NCI-H748 (cell line): ENCODE measurements at regions not wholly inside any gene's neighbourhood (a gene's known extent, or its start where the extent isn't known, plus 50 kb on each side); places are given as distances from the start of the nearest gene placed in this dataset.

Source experiments
- DNase-seq: peaks from one replicate; lab custom pipeline; 2025; ENCODE audit not compliant: unreplicated experiment; lab: John Stamatoyannopoulos, UW

GRCh38 chr10:52644373-52645186, 128.0 kb downstream of the MBL2 start:
- peak; percentile 51 for DNase-seq

GRCh38 chr10:52645187-52645758, 127.3 kb downstream of the MBL2 start:
- DNase-seq: no peak

DNA sequence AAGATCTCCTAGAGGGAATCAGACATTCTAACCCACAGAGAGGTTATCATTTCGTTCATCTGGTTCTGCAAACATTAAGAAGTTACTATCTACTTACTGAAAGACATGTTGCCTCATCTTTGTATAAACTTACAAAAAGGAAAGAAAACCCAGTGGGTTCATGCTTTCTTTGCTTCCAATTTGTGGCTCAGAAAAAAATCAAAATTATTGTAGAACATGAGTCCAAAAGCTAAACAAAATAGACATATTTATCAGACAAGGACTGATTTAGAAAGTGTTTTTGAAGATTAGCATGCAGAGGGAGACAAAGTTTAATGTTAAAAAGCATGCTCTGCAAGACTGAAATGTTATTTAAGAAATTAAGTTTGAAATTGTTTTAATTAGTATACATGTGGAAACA, 123.1 kb downstream of the MBL2 start:
- no peak for DNase-seq

DNA sequence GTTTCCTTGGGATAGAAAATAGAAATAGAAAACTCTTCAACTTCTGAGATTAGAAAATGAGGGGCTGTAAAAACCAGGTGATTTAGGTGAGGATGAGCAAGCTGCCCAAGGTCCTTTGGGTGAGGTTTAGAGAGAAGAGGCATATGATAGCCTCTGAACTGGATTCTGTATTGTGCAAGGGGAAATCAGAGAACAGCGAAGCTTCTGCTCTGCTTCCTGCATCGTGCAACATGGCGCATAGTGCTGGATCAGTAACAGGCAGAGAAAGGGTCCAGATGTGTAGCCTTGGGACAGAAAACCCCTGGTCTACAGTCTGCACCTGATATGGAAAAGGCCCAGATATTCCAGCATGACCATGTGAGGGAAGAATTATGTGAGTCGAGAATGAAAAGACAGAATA, 121.7 kb downstream of the MBL2 start:
- DNase-seq: no peak

- DNase-seq: no peak
Measured at GRCh38 chr10:52651293-52651692, 121.3 kb downstream of the MBL2 start.

- peak; percentile 91 for DNase-seq
Measured at GRCh38 chr10:52652431-52653262, 119.9 kb downstream of the MBL2 start.

DNA sequence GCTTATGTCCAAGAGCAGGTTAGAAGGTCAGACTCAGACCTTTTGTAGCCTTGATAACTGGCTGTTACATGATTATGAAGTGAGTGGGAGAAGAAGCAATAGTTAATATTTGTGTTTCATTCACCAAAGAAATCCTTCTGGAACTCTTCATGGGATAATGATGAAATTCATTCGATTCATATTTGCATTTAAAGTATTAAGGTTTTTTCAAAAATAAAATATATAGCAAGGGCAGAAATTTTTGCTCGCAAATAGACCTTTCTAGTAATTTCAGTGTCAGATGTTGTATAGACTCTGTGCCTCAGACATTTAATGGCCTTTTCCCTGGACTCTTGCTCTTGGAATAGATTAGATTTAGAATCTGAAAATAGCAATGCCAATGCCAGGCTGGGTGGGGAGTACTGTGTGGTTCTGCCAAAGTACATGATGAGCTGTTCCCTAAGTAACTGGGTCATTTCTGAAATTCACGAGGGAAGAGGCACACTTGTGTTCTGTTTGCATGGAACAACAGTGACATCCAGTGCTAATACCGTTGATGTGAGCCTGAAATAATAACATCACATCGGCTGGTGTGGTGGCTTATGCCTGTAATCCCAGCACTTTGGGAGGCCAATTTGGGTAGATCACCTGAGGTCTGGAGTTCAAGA, 119.2 kb downstream of the MBL2 start:
- peak; percentile 10 for DNase-seq

GRCh38 chr10:52654201-52654600, 118.4 kb downstream of the MBL2 start:
- no peak for DNase-seq

DNA sequence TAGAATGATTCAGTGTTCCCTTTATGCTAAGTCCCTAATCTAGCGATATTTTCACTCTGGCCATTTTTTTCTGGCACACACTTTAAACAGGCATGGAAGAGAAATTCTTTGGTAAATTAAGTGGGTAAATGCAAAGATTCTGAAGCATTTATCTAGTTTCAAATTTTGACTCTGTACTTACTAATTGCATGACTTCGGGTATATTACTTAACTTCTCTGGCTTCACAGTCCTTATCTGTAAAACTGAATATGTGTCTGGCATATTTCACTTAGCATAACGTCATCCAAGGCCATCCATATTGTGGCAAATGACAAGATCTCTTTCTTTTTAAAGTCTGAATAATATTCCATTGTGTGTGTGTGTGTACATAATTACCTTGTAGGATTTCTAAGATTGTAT, 114.5 kb downstream of the MBL2 start:
- no peak for DNase-seq

DNA sequence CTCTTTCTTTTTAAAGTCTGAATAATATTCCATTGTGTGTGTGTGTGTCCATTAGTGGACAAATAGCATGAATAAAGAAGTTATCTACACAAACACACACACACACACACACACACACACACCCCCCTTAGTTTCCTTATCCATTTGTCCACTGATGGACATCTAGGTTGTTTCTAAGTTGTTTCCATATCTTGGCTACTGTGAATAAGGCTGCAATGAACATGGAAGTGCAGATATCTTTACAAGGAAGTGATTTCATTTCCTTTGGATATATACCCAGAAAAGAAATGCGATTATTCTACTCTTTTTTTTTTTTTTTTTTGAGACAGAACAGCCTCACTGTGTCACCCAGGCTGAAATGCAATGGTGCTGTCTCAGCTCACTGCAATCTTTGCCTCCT, 113.5 kb downstream of the MBL2 start:
- no peak for DNase-seq

DNA sequence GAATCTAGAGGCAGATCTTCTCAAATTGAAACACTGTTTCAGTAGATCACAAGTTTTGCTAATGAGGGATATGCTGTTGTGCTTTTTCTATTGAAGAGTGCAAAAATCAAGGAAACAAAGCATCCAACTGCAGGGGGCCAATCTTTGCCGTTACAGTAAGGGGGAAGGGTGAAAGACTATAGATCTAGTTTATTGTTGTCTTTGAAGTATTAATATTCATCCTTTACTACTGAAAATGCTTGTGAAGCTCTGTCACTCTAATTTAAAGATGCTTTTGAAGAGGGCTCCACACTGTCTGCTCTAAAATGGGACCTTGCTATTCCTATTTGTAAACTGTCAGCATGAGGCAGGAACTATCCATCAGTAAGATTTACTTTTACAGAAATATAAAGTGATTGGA, 110.3 kb downstream of the MBL2 start:
- DNase-seq: no peak

GRCh38 chr10:52663161-52663560, 109.4 kb downstream of the MBL2 start:
- DNase-seq: no peak

GRCh38 chr10:52664629-52665028, 108.0 kb downstream of the MBL2 start:
- DNase-seq: no peak

DNA sequence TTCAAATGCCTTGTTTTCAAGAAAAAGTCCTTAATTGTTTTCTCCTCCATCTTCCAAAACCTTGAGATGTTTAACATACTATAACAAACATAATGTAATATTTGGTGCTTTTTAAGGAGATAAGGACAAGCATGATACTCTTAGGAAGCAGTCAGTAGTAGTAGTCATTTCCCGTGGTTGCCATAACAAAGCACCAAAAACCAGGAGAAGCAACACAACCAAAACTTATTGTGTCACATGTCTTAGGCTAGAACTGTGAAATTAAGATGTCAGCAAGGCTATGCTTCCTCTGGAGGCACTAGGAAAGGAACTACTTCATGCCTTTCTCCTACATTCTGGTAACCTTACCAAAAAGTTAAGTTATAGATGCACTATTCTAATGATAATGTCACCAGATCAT, 106.8 kb downstream of the MBL2 start:
- DNase-seq: no peak

DNA sequence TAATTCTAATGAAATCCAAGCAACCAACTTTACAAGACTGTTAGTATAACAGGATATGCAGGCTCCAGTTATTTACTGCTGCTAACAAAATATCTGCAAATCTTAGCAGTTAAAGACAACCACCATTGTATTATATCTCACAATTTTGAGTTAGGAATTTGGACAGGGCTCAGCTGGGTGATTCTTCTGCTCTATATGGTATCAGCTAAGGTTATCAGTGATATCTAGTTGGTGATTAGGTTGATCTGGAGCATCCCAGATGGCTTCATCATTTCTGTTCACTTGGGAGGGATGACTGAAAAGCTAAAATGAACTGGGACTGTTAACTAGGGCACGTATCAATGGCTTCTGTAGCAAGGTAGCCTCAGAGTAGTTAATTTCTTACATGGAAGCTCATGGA, 105.7 kb downstream of the MBL2 start:
- DNase-seq: no peak

DNA sequence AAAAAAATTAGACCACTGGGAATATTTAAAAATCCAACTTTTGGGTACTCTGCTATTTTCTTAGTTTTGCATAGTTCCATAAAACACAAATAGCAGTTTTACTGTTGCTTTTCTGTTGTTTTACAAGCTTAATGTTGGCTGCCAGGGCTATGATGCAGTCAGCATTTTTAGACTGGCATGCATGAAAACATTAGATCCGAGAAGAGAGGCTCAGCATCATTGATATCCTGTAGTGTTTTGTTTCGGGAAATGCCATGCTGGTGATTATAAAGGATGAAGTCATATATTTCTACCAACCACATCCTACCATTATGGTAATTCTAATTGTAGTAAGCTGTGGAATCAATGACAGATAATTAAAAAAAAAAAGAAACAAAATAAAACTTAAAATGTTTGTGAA, 104.6 kb downstream of the MBL2 start:
- DNase-seq: no peak

GRCh38 chr10:52672880-52673279, 99.7 kb downstream of the MBL2 start:
- no peak for DNase-seq

DNA sequence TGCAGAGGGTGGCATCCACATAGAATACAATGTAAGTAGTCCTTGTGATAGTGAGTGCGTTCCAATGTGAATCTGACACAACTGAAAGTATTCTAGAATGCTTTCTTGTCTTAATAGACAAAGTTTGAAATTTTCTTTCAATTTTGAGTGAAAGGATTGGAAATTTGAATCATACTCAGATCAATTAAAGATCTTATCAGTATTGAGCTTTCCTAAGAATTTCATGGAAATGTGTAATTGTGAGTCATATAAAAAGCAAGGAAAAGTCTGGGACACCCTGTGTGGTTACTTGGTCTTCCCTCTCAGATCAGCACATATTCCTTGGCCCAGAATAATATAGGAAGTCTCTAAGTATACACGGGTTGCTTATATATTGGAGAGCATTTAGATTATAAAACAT, 99.1 kb downstream of the MBL2 start:
- DNase-seq: no peak

- DNase-seq: no peak
Measured at GRCh38 chr10:52674474-52674873, 98.1 kb downstream of the MBL2 start.

GRCh38 chr10:52677086-52677485, 95.5 kb downstream of the MBL2 start:
- no peak for DNase-seq

DNA sequence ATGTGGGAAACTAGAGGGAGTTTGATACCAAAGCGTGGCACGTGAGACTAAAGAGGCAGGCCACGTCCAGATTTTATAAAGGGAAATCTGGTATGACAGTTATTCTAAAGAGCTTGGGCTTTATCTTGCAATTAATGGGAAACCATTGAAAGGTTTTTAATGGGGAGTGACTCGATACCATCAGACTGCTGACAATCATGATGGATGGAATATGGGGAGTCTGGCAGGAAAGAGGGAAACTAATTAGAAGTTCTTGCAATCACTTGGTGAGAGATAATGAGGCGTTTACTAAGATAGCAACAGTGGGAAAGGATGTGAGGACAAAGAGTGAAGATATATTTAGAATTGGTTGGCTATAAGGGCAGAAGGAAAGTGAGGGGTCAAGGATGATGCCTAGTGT, 94.0 kb downstream of the MBL2 start:
- DNase-seq: no peak

DNA sequence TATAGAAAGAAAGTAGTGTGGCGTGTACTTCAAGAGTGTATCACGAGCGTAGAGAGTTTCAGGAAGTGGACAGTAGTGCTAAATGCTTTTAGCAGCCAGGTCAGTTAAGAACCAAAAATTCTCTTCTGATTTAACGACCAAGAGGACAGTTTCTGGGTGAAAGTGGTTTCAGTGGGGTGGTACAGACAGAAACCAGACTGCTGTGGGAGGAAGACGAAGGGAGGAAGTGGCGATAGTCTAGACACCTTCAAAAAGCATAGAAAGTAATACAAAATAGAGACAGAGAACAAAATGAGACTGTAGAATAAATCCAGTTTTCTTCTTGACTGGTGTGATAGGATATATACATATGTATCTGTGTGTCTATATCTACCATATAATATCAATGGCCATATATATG, 93.5 kb downstream of the MBL2 start:
- no peak for DNase-seq
